ENCODE measurements at regions not wholly inside any gene's neighbourhood (a gene's known extent, or its start where the extent isn't known, plus 50 kb on each side); places are given as distances from the start of the nearest gene placed in this dataset.

DNA sequence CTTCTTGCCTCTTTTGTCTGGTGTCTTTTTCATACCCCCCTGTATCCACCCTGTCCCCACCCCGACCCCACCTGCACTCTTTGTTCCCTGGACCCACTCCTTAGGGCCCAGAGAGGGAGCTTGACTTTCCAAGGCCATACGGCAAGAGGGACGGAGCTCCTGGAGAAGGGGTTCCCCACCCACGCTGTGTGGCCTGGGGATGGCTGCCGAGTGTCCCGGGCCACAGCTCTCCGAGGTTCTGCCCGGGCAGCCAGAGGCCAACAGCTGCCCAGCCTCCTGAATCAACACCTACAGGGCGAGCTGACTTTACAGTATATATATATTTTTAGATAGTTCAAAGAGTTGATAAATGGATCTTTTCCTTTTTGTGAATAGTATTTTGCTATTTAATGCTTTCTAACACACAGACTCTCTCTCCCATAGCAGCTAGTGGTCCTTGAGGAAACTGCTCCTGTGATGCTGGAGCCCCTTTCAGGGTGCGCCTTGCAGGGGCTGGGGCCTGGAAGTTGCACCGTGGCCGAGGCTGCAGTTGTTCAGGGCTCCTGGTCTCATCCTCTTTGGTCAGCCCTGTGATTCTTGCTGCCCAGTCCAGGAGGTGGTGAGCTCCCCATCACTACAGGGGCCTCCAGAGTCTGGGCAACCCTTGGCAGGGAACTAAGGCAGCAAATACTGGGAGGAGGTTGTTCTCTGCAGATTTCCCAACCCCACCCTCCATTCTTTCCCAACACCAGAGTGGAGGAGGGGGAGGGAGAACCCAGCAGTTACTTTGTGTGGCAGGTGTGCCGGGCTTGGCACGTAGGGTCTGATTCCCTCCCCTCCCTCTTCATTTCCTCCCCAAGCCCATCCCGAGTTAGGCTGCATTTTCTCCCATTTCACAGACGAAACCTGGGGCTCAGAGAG is 321.6 kb downstream of the PTPRU start:
- RAD21 ChIA-PET (ENCODE audit: unreplicated experiment), result no interaction called here
- TF ChIP-seq CEBPB (IDR thresholded peaks at IDR 0.05; ENCODE audit: borderline replicate concordance in 1 of 2, low read depth in 2 of 2, low read length in 2 of 2) (no peak), JUND (IDR thresholded peaks at IDR 0.05; ENCODE audit: low read depth, low read length) (no peak), SIN3A (IDR thresholded peaks at IDR 0.05; ENCODE audit: low read depth, low read length) (no peak), CEBPZ (IDR thresholded peaks at IDR 0.05; ENCODE audit: low read depth, low read length) (no peak), NKRF (conservative IDR thresholded peaks at IDR 0.05) (no peak), SP1 (IDR thresholded peaks at IDR 0.05; ENCODE audit: low read depth, low read length) (no peak), MEF2B (IDR thresholded peaks at IDR 0.05; ENCODE audit: partially characterized antibody, poor library complexity, severe bottlenecking) (no peak), SRF (IDR thresholded peaks at IDR 0.05; ENCODE audit: low read depth in 2 of 2, low read length in 2 of 2) (no peak), NBN (IDR thresholded peaks at IDR 0.05) (no peak), STAT1 (conservative IDR thresholded peaks at IDR 0.05) (no peak), ZNF274 (IDR thresholded peaks at IDR 0.05; ENCODE audit: insufficient read depth, insufficient read length) (no peak), ZBTB40 (IDR thresholded peaks at IDR 0.05; ENCODE audit: borderline replicate concordance) (no peak)
- TF ChIP-seq, protein P1, sequence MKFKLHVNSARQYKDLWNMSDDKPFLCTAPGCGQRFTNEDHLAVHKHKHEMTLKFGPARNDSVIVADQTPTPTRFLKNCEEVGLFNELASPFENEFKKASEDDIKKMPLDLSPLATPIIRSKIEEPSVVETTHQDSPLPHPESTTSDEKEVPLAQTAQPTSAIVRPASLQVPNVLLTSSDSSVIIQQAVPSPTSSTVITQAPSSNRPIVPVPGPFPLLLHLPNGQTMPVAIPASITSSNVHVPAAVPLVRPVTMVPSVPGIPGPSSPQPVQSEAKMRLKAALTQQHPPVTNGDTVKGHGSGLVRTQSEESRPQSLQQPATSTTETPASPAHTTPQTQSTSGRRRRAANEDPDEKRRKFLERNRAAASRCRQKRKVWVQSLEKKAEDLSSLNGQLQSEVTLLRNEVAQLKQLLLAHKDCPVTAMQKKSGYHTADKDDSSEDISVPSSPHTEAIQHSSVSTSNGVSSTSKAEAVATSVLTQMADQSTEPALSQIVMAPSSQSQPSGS (IDR thresholded peaks at IDR 0.05; ENCODE audit: low read length), result no peak

More for the DNA sequence above, 321.6 kb downstream of the PTPRU start:
- no peak overlapping the region for H3K27ac ChIP-seq (ENCODE audit: control insufficient read depth, insufficient read depth)
- 10% methylated on average over 16 of the region's 16 CpGs for WGBS (ENCODE audit: insufficient coverage, insufficient replicate concordance, low lambda C conversion rate, missing lambda C conversion rate)
- H3K4me3 ChIP-seq, result no peak overlapping the region
- H2AFZ ChIP-seq (ENCODE audit: control insufficient read depth, low read depth, low read length), result no peak overlapping the region
- ChIA-PET POLR2A (no interaction called here), SMC1A (ENCODE audit: uncharacterized antibody, unreplicated experiment) (no interaction called here), CTCF (no interaction called here)
- FAIRE-seq (no peak), DNase-seq (ENCODE audit: low read depth, low spot score) (no peak), ATAC-seq (no peak)
- H3K9ac ChIP-seq (ENCODE audit: control insufficient read depth, insufficient read depth, low read length), result no peak overlapping the region
- H3K36me3 ChIP-seq (ENCODE audit: control insufficient read depth in 2 of 2, insufficient read depth in 2 of 2, low read length in 1 of 2), result no peaks in the 10 kb centered on the region
- H3K27me3 ChIP-seq (replicated peaks in 1 of 2; ENCODE audit: control insufficient read depth in 2 of 2, insufficient read depth in 2 of 2, low read length in 1 of 2), result no peaks in the 10 kb centered on the region
- intact Hi-C loops (cut with micrococcal nuclease; ENCODE audit: unreplicated experiment) (no loop called here), in situ Hi-C loops (cut with MboI) (no loop called here)
- BruUV-seq (replicated peaks), result no TSS peak
- no peak overlapping the region for H3K4me2 ChIP-seq (ENCODE audit: control insufficient read depth, insufficient read depth)
- H3K79me2 ChIP-seq (ENCODE audit: control insufficient read depth, insufficient read depth, low read length), result no peaks in the 10 kb centered on the region
- no peaks in the 10 kb centered on the region for H3K4me1 ChIP-seq (ENCODE audit: control insufficient read depth, insufficient read depth, low read length)
- H3K9me3 ChIP-seq (replicated peaks; ENCODE audit: control insufficient read depth, insufficient read depth, low read length), result no peaks in the 10 kb centered on the region; the same call in 2 of the 3 replicates
- no peaks in the 10 kb centered on the region for H4K20me1 ChIP-seq (ENCODE audit: control insufficient read depth, insufficient read depth)
